GM19324 (cell line): ENCODE measurements at regions not wholly inside any gene's neighbourhood (a gene's known extent, or its start where the extent isn't known, plus 50 kb on each side); places are given as distances from the start of the nearest gene placed in this dataset.
"Not testable (repeated sequence)": the region's sequence is repeated elsewhere in the genome, so short reads cannot be mapped to it uniquely, and the experiment has no call there.

ENCODE experiments used
- ATAC-seq: cut with Tn5 transposase; IDR thresholded peaks from one replicate; pipeline ENCODE4 v1.9.1; 2021; ENCODE audit warnings: mild to moderate bottlenecking, moderate library complexity; ENCODE audit not compliant: unreplicated experiment, low FRiP score

GRCh38 chr19:28116379-28116778, 1096.6 kb downstream of the UQCRFS1 start:
- ATAC-seq = not testable (repeated sequence)

GRCh38 chr19:28103921-28104320, 1109.0 kb downstream of the UQCRFS1 start:
- ATAC-seq = no peak

- ATAC-seq = not testable (repeated sequence)
Observed at GRCh38 chr19:28084659-28085157, 1128.2 kb downstream of the UQCRFS1 start.

DNA sequence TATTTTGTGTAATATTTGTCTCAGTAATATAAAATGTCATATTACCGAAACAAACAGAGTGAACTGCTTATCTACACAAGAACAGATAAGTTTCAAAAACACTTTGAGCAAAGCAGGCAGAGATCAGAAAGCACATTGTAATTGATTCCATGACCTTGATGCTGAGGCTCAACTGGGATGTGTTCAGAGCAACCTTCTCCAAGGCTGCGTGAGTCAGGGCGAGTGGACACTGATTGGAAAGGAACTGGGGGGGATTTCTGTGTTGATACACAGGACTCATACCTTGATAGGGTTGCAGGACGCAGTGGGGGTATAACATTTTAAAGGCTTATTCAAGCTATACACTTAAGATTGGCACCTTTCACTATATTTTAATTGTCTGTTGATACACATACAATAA, 1136.3 kb downstream of the UQCRFS1 start:
- no peak for ATAC-seq

- no peak for ATAC-seq
Observed at GRCh38 chr19:28075229-28075628, 1137.7 kb downstream of the UQCRFS1 start.

DNA sequence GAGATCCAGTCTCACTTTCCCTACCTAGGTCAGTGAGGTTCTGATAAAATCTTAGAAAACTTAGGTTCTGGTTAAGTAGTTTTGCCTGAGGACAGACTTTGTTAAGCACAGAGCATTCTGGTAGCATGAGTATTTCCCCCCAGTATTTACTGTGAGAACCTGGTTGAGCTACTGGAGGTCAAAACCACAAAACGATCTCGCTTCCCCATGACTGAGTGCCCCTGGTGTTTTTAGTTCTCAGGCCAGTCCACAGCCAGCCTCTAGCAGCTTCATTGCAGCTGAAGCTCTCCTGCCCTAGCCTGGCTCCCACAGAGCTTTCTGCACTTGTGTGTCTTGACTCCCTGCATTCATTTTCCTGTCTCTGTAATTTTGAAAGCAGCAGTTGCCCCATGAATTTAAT, 1138.2 kb downstream of the UQCRFS1 start:
- no peak for ATAC-seq

DNA sequence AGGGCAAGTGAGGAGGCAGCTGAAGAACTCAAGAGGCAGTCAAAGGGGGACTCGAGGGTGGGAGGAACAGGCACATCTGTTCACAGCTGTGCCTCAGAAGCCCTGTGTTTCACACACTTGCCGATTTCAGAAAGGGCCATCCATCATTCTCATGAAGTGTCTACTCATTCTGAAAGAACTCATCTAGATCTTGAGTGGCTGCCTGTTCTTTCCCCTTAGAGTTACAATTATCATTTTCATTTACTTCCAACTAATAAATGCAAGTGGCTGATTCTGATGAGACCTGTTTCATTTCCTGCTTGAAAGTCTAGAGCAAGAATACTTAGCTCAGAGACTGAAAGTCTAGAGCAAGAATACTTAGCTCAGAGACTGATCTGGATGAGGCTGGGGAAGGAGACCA, 1145.1 kb downstream of the UQCRFS1 start:
- no peak for ATAC-seq

DNA sequence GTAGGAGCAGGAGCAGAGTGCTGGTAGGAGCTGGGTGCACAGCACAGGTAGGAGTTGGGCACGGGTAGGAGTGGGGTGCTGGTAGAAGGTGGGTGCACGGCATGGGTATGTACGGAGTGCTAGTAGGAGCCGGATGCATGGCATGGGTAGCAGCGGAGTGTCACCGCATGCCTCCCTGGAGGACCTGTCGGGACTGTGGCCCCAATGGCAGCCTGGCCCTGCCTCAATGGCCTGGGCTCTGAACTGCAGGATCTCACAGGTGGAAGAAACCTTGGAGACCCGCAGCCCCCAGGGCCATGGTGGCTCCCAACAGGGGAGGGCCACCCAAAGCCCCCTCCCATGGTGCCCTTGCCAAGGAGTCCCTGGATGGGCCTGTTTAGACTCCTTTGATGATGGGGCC, 1146.0 kb downstream of the UQCRFS1 start:
- ATAC-seq = no peak

DNA sequence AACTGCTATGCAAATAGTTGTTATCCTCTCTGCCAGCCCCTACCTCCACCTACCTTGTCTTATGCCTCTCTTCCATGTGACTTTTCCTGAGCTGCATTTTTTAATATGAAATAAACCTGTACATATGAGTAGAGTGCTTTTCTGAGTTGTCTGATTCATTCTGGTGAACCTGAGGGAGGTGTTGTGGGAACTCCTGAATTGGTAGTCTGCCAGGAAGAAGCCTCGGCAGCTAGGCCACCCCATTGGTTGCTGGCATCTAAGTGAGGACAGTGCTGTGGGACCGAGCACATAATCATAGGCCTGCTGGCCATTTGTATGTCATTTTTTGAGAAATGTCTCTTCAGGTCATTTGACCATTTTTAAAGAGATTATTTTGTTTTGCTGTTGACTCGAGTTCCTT, 1146.8 kb downstream of the UQCRFS1 start:
- ATAC-seq = no peak

GRCh38 chr19:28065026-28065425, 1147.9 kb downstream of the UQCRFS1 start:
- ATAC-seq = no peak

GRCh38 chr19:28063702-28064101, 1149.2 kb downstream of the UQCRFS1 start:
- ATAC-seq = no peak

DNA sequence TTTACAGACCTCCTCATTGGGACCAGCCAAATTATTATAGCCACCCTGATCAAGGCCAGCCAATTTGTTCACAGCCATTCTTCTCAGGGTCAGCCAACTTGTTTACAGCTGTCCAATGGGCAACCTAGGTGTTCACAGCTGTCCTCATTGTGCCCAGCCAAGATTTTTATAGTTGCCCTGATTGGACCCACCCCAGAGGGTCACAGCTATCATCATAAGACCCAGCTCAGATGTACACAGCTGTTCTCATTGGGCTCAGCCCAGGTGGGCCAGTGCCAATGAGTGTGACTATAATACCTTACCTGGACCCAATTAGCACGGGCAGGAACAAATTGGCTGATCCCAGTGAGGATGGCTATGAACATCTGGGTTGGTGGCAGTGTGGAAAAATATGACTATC, 1151.8 kb downstream of the UQCRFS1 start:
- ATAC-seq = no peak

DNA sequence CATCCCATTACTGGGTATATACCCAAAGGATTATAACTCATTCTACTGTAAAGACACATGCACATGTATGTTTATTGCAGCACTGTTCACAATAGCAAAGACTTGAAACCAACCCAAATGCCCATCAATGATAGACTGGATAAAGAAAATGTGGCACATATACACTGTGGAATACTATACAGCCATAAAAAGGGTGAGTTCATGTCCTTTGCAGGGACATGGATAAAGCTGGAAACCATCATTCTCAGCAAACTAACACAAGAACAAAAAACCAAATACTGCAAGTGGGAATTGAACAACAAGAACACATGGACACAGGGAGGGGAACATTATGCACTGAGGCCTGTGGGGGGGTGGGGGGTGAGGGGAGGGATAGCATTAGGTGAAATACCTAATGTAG, 1155.9 kb downstream of the UQCRFS1 start:
- not testable (repeated sequence) for ATAC-seq

- no peak for ATAC-seq
Observed at GRCh38 chr19:28051047-28051446, 1161.9 kb downstream of the UQCRFS1 start.

DNA sequence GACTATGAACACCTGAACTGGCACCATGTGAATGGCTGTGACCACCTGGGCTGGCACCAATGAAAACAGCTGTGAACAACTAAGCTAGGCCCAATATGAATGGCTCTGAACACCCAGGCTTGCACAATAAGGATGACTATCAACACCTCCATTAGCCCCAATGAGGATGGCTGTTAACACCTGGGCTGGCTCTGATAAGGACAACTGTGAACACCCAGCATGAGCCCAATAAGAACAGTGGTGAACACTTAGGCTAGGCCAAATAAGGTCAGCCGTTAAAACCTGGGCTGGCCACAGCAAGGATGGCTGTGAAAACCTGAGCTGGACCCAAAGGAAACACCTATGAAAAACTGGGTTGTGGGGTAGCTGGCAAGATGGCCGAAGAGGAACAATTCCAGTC, 1163.1 kb downstream of the UQCRFS1 start:
- ATAC-seq = no peak

DNA sequence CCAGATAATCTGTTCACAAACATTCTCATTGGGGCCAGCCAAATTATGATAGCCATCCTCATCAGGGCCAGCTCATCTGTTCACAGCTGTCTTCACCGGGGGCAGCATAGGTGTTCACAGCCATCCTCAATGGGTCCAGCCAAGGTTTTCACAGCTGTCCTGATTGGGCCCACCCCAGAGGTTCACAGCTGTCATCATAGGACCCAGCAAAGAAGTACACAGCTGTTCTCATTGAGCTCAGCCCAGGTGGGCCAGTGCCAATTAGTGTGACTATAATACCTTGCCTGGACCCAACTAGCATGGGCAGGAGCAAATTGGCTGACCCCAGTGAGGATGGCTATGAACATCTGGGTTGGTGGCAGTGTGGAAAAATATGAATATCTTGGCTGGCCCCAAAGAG, 1166.0 kb downstream of the UQCRFS1 start:
- no peak for ATAC-seq

DNA sequence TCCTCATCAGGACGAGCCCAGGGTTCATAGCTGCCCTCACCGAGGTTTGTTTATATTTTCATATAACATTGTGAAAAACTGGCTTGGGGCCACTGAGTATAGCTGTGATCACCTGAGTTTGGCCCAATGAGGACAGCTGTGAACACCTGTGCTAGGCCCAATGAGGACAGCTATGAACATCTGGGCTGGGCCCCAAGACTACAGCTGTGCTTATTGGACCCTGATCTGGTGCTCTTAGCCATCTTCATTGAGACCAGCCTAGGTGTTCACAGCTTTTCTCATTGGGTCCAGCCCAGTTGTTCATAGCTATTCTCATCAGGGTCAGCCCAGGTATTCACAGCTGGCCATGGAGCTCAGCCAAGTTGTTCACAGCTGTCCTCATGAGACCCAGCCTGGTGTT, 1167.3 kb downstream of the UQCRFS1 start:
- ATAC-seq = no peak

DNA sequence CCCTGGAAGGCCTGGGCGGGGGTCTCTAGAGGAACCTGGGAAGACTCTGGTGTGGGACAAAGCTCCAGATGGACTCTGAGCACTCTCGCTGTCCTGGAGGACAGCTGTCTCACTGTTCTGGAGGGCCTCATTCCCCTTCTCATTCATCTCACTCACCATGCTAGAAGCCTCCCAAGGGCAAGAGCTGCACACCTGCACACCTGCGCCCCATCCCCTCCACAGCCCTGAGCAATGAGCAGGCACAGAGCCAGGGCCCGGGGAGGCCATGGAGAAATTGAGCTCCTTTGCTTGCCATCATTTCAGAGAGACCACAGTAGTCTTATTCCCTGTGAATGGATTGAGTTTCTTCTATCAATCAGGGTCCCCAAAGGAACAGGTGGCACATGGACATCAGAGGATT, 1168.5 kb downstream of the UQCRFS1 start:
- ATAC-seq = no peak

- ATAC-seq = no peak
Observed at GRCh38 chr19:28042516-28042915, 1170.4 kb downstream of the UQCRFS1 start.

DNA sequence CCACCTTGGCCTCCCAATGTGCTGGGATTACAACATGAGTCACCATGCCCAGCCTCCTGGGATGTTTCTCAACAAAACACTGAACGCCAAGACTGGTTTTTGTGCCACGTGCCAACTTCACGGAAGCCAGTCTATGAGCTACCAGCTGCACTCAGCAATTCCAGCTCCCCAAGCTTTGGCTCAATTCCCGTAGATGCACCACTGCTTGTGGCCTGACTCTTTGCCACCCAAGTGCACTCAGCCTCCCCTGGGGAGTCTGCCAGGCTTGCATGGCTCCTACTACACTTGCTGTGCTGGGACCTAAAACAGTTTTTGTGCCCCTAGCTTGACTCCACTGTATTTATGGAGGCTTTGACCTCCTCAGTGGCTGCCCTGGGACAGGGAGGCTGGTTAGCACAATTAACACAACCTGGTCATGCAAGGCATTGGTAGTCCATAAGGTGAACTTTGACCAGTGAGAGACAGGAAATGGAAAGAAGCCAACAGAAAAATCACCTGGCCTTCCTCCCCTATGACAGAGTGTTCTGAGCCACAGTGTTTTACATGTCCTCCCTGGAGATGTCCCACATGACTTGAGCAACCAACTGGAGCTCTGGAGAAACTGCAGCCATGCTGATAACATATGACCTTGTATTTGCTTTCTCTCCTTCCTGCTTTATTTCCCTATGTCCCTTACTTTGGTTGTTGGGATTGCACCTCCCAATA, 1173.1 kb downstream of the UQCRFS1 start:
- ATAC-seq = no peak

- no peak for ATAC-seq
Observed at GRCh38 chr19:28037186-28037585, 1175.8 kb downstream of the UQCRFS1 start.

DNA sequence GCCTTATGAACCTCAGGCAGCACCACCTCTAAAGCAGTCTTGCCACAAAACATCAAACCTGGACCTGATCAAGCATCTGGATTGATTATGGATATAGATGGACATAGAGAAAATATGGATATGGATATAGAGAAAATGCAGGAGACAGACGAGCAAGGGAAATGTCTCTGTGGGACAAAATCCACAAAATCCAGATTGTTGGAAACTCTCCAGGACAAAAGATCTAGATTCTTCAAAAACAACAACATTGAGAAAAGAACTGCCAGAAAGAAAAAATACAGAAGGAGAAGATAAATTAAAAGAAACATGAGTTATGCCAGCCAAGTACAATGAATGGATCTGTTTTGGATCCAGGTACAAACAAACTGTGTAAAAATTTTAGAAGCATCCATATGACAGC, 1176.5 kb downstream of the UQCRFS1 start:
- no peak for ATAC-seq

DNA sequence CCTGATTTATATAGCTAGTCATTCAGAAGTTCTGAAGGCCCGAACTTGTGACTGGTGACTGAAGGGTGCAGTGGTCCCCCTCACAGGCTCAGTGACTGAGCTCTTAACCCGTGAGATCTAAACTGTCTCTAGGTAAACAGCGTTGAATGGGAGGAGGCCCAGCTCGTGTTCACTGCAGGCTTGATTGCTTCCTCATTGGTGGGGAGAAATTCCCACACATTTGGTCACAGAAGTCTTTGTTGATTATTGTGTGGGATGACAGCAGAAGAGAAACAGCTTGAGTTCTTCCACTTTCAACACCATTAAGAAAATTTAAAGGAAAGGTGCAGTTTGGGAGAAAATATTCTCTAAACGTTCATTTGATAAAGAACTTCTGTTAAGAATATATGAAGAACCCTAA, 1178.0 kb downstream of the UQCRFS1 start:
- ATAC-seq = no peak
